ENCODE measurements at regions not wholly inside any gene's neighbourhood (a gene's known extent, or its start where the extent isn't known, plus 50 kb on each side); places are given as distances from the start of the nearest gene placed in this dataset.

DNA sequence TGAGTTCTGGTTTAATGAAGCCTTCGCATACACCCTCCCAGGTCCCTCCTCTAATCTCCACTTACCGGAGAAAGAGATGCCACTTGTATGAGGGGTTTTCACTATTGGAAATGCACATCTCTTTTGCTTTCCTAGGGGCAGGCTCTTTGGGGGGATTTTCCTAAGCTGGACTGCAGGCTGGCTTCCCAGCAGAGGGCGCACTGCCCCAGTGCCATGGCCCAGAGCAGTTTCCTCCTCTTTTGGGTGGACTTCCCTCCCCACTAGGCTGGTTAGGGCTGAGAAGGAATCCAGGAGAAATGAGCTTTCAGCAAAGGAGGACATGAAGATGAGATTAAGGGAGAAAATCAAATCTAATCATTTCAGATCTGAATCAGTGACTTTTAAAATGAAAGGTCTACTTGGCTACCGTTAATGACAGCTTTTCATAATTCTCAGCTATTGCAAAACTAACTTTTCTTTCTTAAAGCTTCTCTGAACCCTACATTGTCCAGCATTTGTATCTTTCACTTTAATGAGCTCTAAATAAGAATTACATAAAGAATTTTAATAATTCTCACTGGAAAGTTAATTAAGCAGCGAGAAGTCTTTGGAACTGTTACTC is 784.1 kb upstream of the FANCL start:
- DNase-seq = no peak

DNA sequence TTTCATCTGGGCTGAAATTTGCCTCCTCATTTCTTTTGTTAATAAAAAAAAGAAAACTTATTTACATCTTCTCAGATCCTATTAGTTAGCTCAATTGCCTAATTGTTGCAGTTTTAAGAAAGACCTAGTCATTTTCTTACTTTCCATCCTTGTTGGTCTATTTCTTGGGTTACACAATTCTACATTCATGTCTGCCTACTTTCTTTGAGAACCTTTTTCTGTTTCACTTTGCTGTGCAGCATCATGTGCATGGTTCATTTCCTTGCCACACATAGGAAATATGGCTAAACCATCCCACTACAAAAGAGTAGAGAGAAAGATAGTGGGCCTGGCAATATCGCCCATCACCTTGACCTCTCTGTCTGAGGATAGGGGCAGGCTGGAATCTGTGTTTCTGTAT is 780.7 kb upstream of the FANCL start:
- no peak for DNase-seq

DNA sequence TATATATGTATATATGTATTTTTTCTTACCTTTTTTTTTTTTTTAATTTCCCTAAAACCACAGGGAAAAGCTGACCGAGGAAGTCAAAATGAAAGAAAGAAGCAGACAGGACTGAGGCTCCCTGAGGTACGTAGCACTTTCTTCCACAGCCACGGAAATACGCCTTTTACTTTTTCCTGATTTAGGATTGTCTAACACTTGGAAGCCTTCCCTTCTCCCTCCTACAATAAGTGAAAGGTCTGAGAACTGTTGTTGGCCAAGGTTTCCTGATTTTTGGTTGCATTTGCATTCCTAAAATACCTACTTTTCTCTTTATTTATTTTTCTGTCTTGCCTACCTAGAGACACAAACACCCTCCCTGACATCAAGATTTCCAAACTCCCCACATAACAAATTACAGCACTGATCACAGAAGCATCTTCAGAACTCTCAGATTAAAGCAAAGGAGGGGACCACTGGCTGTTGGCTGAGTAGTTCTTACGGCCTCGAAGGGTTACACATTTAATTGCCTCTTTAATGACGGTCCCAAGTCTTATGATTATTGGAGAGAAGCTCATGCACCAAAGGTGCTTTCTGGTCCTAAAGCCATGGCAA is 778.5 kb upstream of the FANCL start:
- no peak for DNase-seq

- DNase-seq = no peak
Measured at GRCh38 chr2:59018737-59019136, 777.6 kb upstream of the FANCL start.

- DNase-seq = no peak
Measured at GRCh38 chr2:59015027-59015426, 773.9 kb upstream of the FANCL start.

GRCh38 chr2:59012971-59013370 is 771.8 kb upstream of the FANCL start:
- DNase-seq = no peak

GRCh38 chr2:59012234-59012633 is 771.1 kb upstream of the FANCL start:
- no peak for DNase-seq

- DNase-seq = no peak
Measured at GRCh38 chr2:59008950-59009349, 767.8 kb upstream of the FANCL start.

- DNase-seq = no peak
Measured at GRCh38 chr2:59005836-59006615, 764.9 kb upstream of the FANCL start.

- no peak for DNase-seq
Measured at GRCh38 chr2:59004621-59005020, 763.5 kb upstream of the FANCL start.

DNA sequence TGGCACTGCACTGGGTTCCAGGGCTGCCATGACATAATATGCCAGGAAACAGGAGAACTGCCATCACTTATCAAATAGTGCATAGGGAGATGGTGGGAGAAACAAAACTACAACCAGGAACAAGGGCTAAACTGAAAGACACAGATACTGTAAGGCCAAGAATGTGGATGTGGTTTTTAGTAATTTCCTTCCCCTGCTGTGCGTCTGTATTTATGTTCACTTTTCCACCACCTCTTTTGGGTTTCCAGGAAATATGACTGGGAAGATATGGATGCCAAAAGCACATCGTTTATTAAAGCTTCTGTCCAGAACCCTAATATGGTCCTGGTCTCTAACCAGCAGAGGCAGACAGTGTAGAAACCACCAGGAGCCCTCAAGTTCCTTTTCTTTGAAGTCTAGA is 759.7 kb upstream of the FANCL start:
- DNase-seq = no peak

- DNase-seq = no peak
Measured at GRCh38 chr2:58992062-58992706, 751.1 kb upstream of the FANCL start.

- DNase-seq = no peak
Measured at GRCh38 chr2:58991357-58991756, 750.2 kb upstream of the FANCL start.

DNA sequence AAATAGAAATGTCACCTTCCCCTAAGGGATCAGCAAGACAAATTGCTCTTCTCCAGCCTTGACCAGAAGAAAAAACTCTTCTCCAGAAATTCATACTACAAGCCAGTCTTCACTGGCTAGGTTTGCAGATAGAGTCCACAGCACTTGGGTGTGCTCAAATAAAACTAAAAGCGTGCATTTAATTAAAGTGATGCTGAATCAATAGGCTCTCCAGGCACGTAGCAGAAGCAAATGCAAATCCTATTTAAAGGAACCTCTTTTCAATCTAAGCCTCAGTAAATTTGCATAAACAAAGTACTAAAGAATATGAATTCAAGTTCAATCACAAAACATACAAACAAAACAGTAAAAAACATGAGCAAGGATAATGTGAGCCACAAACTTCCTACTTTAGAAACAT is 744.4 kb upstream of the FANCL start:
- DNase-seq = no peak

DNA sequence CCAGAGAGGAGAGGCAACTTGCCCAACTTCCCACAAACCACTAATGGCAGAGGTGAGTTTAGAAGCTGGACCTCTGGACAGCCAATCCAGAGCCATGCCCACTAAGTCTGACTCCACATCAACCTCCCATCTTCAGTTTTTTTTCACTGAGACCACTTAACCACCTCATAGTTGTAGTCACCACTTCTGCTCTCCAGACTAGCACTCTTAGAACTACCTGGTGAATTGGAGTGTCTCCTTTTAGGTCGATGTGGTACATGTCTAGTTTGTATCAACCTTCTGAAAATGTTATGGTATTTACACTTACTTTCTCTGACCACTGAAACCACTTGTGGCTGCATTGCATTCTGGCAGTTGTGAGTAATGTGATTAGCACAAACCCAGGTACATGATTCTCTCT is 743.6 kb upstream of the FANCL start:
- DNase-seq = no peak

DNA sequence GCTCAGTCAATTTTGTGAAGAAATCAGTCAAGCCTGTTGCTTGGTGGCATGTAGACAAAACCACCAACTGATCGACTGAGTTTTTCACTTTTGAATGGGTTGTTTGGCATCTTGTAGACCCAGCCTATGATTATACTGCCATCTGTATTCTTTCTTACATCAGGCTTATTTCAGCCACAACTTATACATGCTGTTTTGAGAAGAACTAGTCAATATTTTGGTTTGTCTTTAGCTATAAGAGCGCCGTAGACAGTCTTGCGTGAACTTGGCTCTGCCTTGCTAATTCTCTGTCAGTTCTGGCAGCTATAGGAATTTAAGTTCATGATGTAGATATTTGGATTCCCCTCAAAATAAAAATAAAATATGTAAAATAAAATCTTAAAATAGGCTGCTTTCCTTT is 742.0 kb upstream of the FANCL start:
- no peak for DNase-seq

GRCh38 chr2:58981237-58981636 is 740.1 kb upstream of the FANCL start:
- no peak for DNase-seq

- DNase-seq = no peak
Measured at GRCh38 chr2:58976375-58977071, 735.4 kb upstream of the FANCL start.

DNA sequence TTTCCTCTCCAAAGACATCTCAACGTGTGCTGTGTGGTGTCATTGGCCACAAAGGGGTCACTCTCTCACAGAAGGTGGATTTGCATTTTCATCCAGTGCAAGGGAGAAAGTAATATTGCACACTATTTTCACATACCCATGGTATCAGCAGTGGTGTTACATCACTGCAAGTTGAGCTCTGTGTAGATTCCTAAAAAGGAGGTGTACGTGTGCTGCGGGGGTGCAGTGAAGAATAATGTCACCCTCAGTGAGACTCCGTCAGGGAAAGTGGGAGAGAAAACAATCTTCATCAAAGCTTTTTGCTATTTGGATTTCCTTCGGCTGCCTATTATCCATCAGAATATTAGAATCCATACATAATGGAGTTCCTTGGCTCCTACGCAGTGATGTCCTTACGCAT is 733.8 kb upstream of the FANCL start:
- DNase-seq = no peak

- no peak for DNase-seq
Measured at GRCh38 chr2:58974426-58974825, 733.3 kb upstream of the FANCL start.

GRCh38 chr2:58973811-58974281 is 732.7 kb upstream of the FANCL start:
- DNase-seq = no peak

- no peak for DNase-seq
Measured at GRCh38 chr2:58972737-58973136, 731.6 kb upstream of the FANCL start.
